Kidney (tissue), 13 donors: ENCODE measurements at regions not wholly inside any gene's neighbourhood (a gene's known extent, or its start where the extent isn't known, plus 50 kb on each side); places are given as distances from the start of the nearest gene placed in this dataset.

ENCODE experiments used
- DNase-seq, 5 donors: peaks; one replicate each; pipeline ENCODE4 v3.0.0-alpha.2; 2013 to 2020
- FAIRE-seq: peaks from 2 replicates; lab custom pipeline; 2012; peaks lifted over from hg19 to GRCh38; lab: Jason Lieb, UNC
- H3K27ac ChIP-seq, 2 donors: one replicate each; pipeline ENCODE4 v1.7.0; 2013; ENCODE audit warnings: low read depth in 2 of 2, low read length in 2 of 2, inconsistent platforms in 1 of 2
- H3K27me3 ChIP-seq: one replicate; pipeline ENCODE4 v1.7.1; 2013; ENCODE audit warnings: low read length, inconsistent platforms; ENCODE audit not compliant: control insufficient read depth, insufficient read depth
- H3K36me3 ChIP-seq, 3 donors: one replicate each; pipeline versions ENCODE4 v1.7.0 to v1.7.1; 2013; ENCODE audit warnings: low read length in 3 of 3, control low read depth in 1 of 3, inconsistent platforms in 1 of 3; ENCODE audit not compliant: insufficient read depth in 3 of 3, control insufficient read depth in 2 of 3
- H3K4me1 ChIP-seq, 3 donors: one replicate each; pipeline versions ENCODE4 v1.7.0 to v1.7.1; 2013; ENCODE audit warnings: low read length in 3 of 3, inconsistent platforms in 1 of 3, low read depth in 1 of 3; ENCODE audit not compliant: control insufficient read depth in 2 of 3, insufficient read depth in 2 of 3
- H3K4me3 ChIP-seq, 3 donors: one replicate each; pipeline versions ENCODE4 v1.7.0 to v1.8.1; 2013; ENCODE audit warnings: low read length in 3 of 3, control low read depth in 1 of 3, inconsistent platforms in 1 of 3
- H3K9ac ChIP-seq, 3 donors: one replicate each; pipeline versions ENCODE4 v1.7.0 to v1.7.1; 2013; ENCODE audit warnings: low read length in 3 of 3, control low read depth in 1 of 3, inconsistent platforms in 1 of 3
- H3K9me3 ChIP-seq, 3 donors: one replicate each; pipeline versions ENCODE4 v1.7.0 to v1.7.1; 2013; ENCODE audit warnings: low read length in 3 of 3, control low read depth in 1 of 3, inconsistent platforms in 1 of 3; ENCODE audit not compliant: control insufficient read depth in 2 of 3, insufficient read depth in 1 of 3
- intact Hi-C: fragments of 100-400 bp; cut with DNase I; formaldehyde crosslinking; loops from one replicate; pipeline ENCODE4 v1.11.1; 2022
- TF ChIP-seq, protein P1 (sequence below): IDR thresholded peaks from 3 replicates; pipeline ENCODE4 v1.5.1; 2012; ENCODE audit warnings: mild to moderate bottlenecking, moderate library complexity, borderline replicate concordance; ENCODE audit not compliant: insufficient read depth; ENCODE audit errors: extremely low read depth
- donor health status: control.
- donor health status: control.
- donor health status: control.
- donor health status: control.
- donor health status: control.
- donor health status: DM: yes; HTN: yes; CAD: no.
- donor health status: Normal renal cell carcinoma (clear cell type).

- no peaks in the 10 kb centered on the region for H3K4me1 ChIP-seq
- DNase-seq: no peak
- no peaks in the 10 kb centered on the region for H3K9me3 ChIP-seq
- H3K36me3 ChIP-seq: no peaks in the 10 kb centered on the region
- H3K9ac ChIP-seq: no peak overlapping the region
- H3K4me3 ChIP-seq: no peak overlapping the region
- H3K27ac ChIP-seq: no peak overlapping the region
- TF ChIP-seq, protein P1, sequence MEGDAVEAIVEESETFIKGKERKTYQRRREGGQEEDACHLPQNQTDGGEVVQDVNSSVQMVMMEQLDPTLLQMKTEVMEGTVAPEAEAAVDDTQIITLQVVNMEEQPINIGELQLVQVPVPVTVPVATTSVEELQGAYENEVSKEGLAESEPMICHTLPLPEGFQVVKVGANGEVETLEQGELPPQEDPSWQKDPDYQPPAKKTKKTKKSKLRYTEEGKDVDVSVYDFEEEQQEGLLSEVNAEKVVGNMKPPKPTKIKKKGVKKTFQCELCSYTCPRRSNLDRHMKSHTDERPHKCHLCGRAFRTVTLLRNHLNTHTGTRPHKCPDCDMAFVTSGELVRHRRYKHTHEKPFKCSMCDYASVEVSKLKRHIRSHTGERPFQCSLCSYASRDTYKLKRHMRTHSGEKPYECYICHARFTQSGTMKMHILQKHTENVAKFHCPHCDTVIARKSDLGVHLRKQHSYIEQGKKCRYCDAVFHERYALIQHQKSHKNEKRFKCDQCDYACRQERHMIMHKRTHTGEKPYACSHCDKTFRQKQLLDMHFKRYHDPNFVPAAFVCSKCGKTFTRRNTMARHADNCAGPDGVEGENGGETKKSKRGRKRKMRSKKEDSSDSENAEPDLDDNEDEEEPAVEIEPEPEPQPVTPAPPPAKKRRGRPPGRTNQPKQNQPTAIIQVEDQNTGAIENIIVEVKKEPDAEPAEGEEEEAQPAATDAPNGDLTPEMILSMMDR: no peak
- no peaks in the 10 kb centered on the region for H3K27me3 ChIP-seq
- intact Hi-C loops: no loop called here
- FAIRE-seq: no peak
Measured at GRCh38 chr10:47056247-47056510, 145.0 kb downstream of the PTPN20 start.

GRCh38 chr10:47057471-47057870, 146.2 kb downstream of the PTPN20 start:
- no peak for DNase-seq
- intact Hi-C loops: no loop called here
- no peaks in the 10 kb centered on the region for H3K36me3 ChIP-seq

GRCh38 chr10:47058032-47058702, 146.9 kb downstream of the PTPN20 start:
- no peaks in the 10 kb centered on the region for H3K36me3 ChIP-seq
- no peak overlapping the region for H3K9ac ChIP-seq
- no peak overlapping the region for H3K4me3 ChIP-seq
- TF ChIP-seq, protein P1: no peak
- no peaks in the 10 kb centered on the region for H3K27me3 ChIP-seq
- no peaks in the 10 kb centered on the region for H3K9me3 ChIP-seq
- FAIRE-seq (no peak), DNase-seq (peak in 1 of 5 donors; percentile 51)
- H3K4me1 ChIP-seq: no peaks in the 10 kb centered on the region
- intact Hi-C loops: no loop called here
- H3K27ac ChIP-seq: no peak overlapping the region

More at GRCh38 chr10:47057471-47057870, 146.2 kb downstream of the PTPN20 start:
- Histone ChIP-seq H3K27ac (no peak overlapping the region), H3K9me3 (no peaks in the 10 kb centered on the region), H3K4me3 (no peak overlapping the region), H3K27me3 (no peaks in the 10 kb centered on the region), H3K4me1 (no peaks in the 10 kb centered on the region), H3K9ac (no peak overlapping the region)
- TF ChIP-seq, protein P1: no peak
- no peak for FAIRE-seq

- no peaks in the 10 kb centered on the region for H3K4me1 ChIP-seq
- H3K27me3 ChIP-seq: no peaks in the 10 kb centered on the region
- TF ChIP-seq, protein P1: no peak
- no peak overlapping the region for H3K27ac ChIP-seq
- intact Hi-C loops: no loop called here
- H3K4me3 ChIP-seq: no peak overlapping the region
- FAIRE-seq (no peak), DNase-seq (peak in 4 of 5 donors; percentile 82 to 90 (median 86))
- H3K36me3 ChIP-seq: no peaks in the 10 kb centered on the region
- no peaks in the 10 kb centered on the region for H3K9me3 ChIP-seq
- no peak overlapping the region for H3K9ac ChIP-seq
Measured at GRCh38 chr10:47058961-47059391, 147.7 kb downstream of the PTPN20 start.
